Motor neuron (in vitro differentiated cells): ENCODE measurements at regions not wholly inside any gene's neighbourhood (a gene's known extent, or its start where the extent isn't known, plus 50 kb on each side); places are given as distances from the start of the nearest gene placed in this dataset.
"Not testable (repeated sequence)": the region's sequence is repeated elsewhere in the genome, so short reads cannot be mapped to it uniquely, and the experiment has no call there.

Experiments used
- ATAC-seq, 8 experiments: fragments of 200-7000 bp; cut with Tn5 transposase; replicated peaks in 6 of 8; 2 replicates each; pipeline ENCODE4 v1.8.0; 2021; ENCODE audit warnings: mild to moderate bottlenecking in 8 of 8, moderate library complexity in 8 of 8
- H3K27ac ChIP-seq, 2 donors: fragments of 250-450 bp; sonication (Bioruptor Pico); 2 replicates each; pipeline ENCODE4 v1.9.0; 2021; ENCODE audit warnings: antibody characterized with exemption in 2 of 2, mild to moderate bottlenecking in 2 of 2, moderate library complexity in 1 of 2
- H3K4me1 ChIP-seq, 2 donors: fragments of 250-450 bp; sonication (Bioruptor Pico); replicated peaks in 1 of 2; 2 replicates each; pipeline ENCODE4 v1.6.1; 2021; ENCODE audit warnings: antibody characterized with exemption in 2 of 2, mild to moderate bottlenecking in 2 of 2, moderate library complexity in 1 of 2
- H3K4me3 ChIP-seq, 5 donors: fragments of 250-450 bp; sonication (Bioruptor Pico); 2 replicates each; pipeline ENCODE4 v1.9.0; 2021; ENCODE audit warnings: antibody characterized with exemption in 5 of 5, mild to moderate bottlenecking in 5 of 5, moderate library complexity in 4 of 5
- WGBS, 10 experiments: fragments of 450-650 bp; shearing (Covaris generic); methylation state at CpG; one replicate each; pipeline ENCODE4 v1.0.0; 2022; 5-methylcytosine and 5-hydroxymethylcytosine counted together
- in situ Hi-C, 9 experiments: fragments of 400-800 bp; cut with MboI; loops; one replicate each; pipeline ENCODE4 v1.15.0; 2021; ENCODE audit warnings: low sequenced_read_pairs in 9 of 9, low pct_unique_long_range_greater_than_20kb in 2 of 9; ENCODE audit not compliant: unreplicated experiment in 9 of 9

GRCh38 chr16:29126057-29126494 is 141.2 kb downstream of the LAT start:
- in situ Hi-C loops: no loop called here
- H3K4me3 ChIP-seq: no peak overlapping the region
- H3K4me1 ChIP-seq: no peaks in the 10 kb centered on the region
- no peak for ATAC-seq
- H3K27ac ChIP-seq: no peak overlapping the region
- WGBS, 10 experiments: 78 to 100% (median 91%) methylated on average over 1 to 10 of the region's 15 CpGs

GRCh38 chr16:29124828-29125227 is 140.0 kb downstream of the LAT start:
- no peak for ATAC-seq
- Histone ChIP-seq H3K4me3 (no peak overlapping the region), H3K4me1 (no peaks in the 10 kb centered on the region), H3K27ac (no peak overlapping the region)
- in situ Hi-C loops: no loop called here
- WGBS, 10 experiments: 75 to 100% (median 96%) methylated on average over 1 to 7 of the region's 8 CpGs; no CpG with 5 or more reads in 2 of the 10 experiments

GRCh38 chr16:29124162-29124561 is 139.3 kb downstream of the LAT start:
- H3K4me3 ChIP-seq, H3K4me1 ChIP-seq, ATAC-seq, in situ Hi-C loops, H3K27ac ChIP-seq: not testable (repeated sequence)
- 73 to 93% (median 82%) methylated on average over 3 to 7 of the region's 7 CpGs; no CpG with 5 or more reads in 1 of the 10 experiments for WGBS, 10 experiments

GRCh38 chr16:29120680-29121079 is 135.8 kb downstream of the LAT start:
- H3K4me1 ChIP-seq, in situ Hi-C loops, ATAC-seq, H3K27ac ChIP-seq, H3K4me3 ChIP-seq: not testable (repeated sequence)
- WGBS, 10 experiments: 60 to 90% methylated on average over 1 to 2 of the region's 11 CpGs; no CpG with 5 or more reads in 8 of the 10 experiments

- H3K4me1 ChIP-seq, in situ Hi-C loops, H3K27ac ChIP-seq, ATAC-seq, H3K4me3 ChIP-seq: not testable (repeated sequence)
- 84 to 100% methylated on average over 4 to 7 of the region's 15 CpGs; no CpG with 5 or more reads in 8 of the 10 experiments for whole genome bisulfite sequencing, 10 experiments
Measured at GRCh38 chr16:29118301-29118957, 133.6 kb downstream of the LAT start.

- Histone ChIP-seq H3K27ac (no peak overlapping the region), H3K4me3 (no peak overlapping the region), H3K4me1 (peaks cover 0 to 3% of the 10 kb centered on the region in 2 donors)
- 60 to 100% (median 96%) methylated on average over 1 to 7 of the region's 7 CpGs; no CpG with 5 or more reads in 5 of the 10 experiments for WGBS, 10 experiments
- no peak for ATAC-seq
- in situ Hi-C loops: no loop called here
Measured at GRCh38 chr16:29117631-29118030, 132.8 kb downstream of the LAT start.

GRCh38 chr16:29116980-29117379 is 132.1 kb downstream of the LAT start:
- Histone ChIP-seq H3K4me1 (peaks cover 0 to 3% of the 10 kb centered on the region in 2 donors), H3K27ac (no peak overlapping the region), H3K4me3 (no peak overlapping the region)
- in situ Hi-C loops: no loop called here
- no peak for ATAC-seq
- 100% methylated on average over 1 to 3 of the region's 14 CpGs; no CpG with 5 or more reads in 8 of the 10 experiments for WGBS, 10 experiments

- H3K27ac ChIP-seq, H3K4me3 ChIP-seq, in situ Hi-C loops, H3K4me1 ChIP-seq: not testable (repeated sequence)
- peak in 1 of 8 experiments; percentile 46 for ATAC-seq
- WGBS, 10 experiments: 40 to 100% (median 80%) methylated on average over 1 to 2 of the region's 12 CpGs; no CpG with 5 or more reads in 5 of the 10 experiments
Measured at GRCh38 chr16:29116207-29116606, 131.4 kb downstream of the LAT start.

GRCh38 chr16:29115802-29116141 is 130.9 kb downstream of the LAT start:
- peak in 5 of 8 experiments; percentile 24 to 53 (median 34) for ATAC-seq
- H3K27ac ChIP-seq, H3K4me1 ChIP-seq, in situ Hi-C loops, H3K4me3 ChIP-seq: not testable (repeated sequence)
- 30 to 50% methylated on average over 2 of the region's 3 CpGs; no CpG with 5 or more reads in 8 of the 10 experiments for WGBS, 10 experiments

- H3K27ac ChIP-seq, in situ Hi-C loops, H3K4me3 ChIP-seq, H3K4me1 ChIP-seq: not testable (repeated sequence)
- peak; percentile 94 to 97 (median 96) for ATAC-seq
- WGBS, 10 experiments: 0 to 81% (median 0%) methylated on average over 1 to 6 of the region's 26 CpGs; no CpG with 5 or more reads in 5 of the 10 experiments
Measured at GRCh38 chr16:29114989-29115801, 130.3 kb downstream of the LAT start.

- Histone ChIP-seq H3K4me1 (peaks cover 0 to 3% of the 10 kb centered on the region in 2 donors), H3K27ac (no peak overlapping the region), H3K4me3 (no peak overlapping the region)
- 60 to 100% (median 84%) methylated on average over 1 to 3 of the region's 6 CpGs; no CpG with 5 or more reads in 4 of the 10 experiments for WGBS, 10 experiments
- no peak for ATAC-seq
- in situ Hi-C loops: no loop called here
Measured at GRCh38 chr16:29114574-29114973, 129.7 kb downstream of the LAT start.

GRCh38 chr16:29113446-29113845 is 128.6 kb downstream of the LAT start:
- H3K4me1 ChIP-seq, H3K27ac ChIP-seq, H3K4me3 ChIP-seq, ATAC-seq, in situ Hi-C loops: not testable (repeated sequence)
- 86% methylated on average over 1 of the region's 1 CpG; no CpG with 5 or more reads in 9 of the 10 experiments for WGBS, 10 experiments

- no peak for ATAC-seq
- in situ Hi-C loops: no loop called here
- Histone ChIP-seq H3K4me1 (peaks cover 0 to 3% of the 10 kb centered on the region in 2 donors), H3K4me3 (no peak overlapping the region), H3K27ac (no peak overlapping the region)
- 100% methylated on average over 1 of the region's 4 CpGs; no CpG with 5 or more reads in 9 of the 10 experiments for WGBS, 10 experiments
Measured at GRCh38 chr16:29112755-29113347, 128.0 kb downstream of the LAT start.
